ENCODE measurements at regions not wholly inside any gene's neighbourhood (a gene's known extent, or its start where the extent isn't known, plus 50 kb on each side); places are given as distances from the start of the nearest gene placed in this dataset.

- TF ChIP-seq, protein P1, sequence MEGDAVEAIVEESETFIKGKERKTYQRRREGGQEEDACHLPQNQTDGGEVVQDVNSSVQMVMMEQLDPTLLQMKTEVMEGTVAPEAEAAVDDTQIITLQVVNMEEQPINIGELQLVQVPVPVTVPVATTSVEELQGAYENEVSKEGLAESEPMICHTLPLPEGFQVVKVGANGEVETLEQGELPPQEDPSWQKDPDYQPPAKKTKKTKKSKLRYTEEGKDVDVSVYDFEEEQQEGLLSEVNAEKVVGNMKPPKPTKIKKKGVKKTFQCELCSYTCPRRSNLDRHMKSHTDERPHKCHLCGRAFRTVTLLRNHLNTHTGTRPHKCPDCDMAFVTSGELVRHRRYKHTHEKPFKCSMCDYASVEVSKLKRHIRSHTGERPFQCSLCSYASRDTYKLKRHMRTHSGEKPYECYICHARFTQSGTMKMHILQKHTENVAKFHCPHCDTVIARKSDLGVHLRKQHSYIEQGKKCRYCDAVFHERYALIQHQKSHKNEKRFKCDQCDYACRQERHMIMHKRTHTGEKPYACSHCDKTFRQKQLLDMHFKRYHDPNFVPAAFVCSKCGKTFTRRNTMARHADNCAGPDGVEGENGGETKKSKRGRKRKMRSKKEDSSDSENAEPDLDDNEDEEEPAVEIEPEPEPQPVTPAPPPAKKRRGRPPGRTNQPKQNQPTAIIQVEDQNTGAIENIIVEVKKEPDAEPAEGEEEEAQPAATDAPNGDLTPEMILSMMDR (IDR thresholded peaks at IDR 0.05; ENCODE audit: insufficient read depth, low read length) = no peak
- no peak overlapping the region for H3K4me3 ChIP-seq (ENCODE audit: low read depth, low read length)
- no peak for DNase-seq (ENCODE audit: low read depth)
Measured at GRCh38 chr16:65760874-65761273, 605.6 kb upstream of the CDH5 start.

DNA sequence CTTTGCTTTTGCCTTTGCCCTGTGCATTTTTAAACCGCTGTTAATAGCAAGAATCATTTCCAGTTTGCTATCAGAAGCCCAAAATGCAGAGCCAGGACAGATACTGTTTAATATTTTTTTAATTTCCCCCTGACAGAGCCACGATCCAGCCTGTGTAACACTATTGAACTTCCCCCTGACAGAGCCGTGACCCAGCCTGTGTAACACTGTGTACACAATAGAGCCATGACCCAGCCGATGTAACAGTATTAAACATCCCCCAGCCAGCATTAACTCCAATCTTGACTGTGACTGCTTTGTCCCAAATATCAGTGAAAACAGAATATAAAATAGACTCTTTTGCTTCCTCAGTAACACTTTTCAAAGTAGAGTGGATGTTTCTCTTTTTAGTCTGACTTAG is 607.9 kb upstream of the CDH5 start:
- TF ChIP-seq, protein P1 (IDR thresholded peaks at IDR 0.05; ENCODE audit: insufficient read depth, low read length) = no peak
- no peak overlapping the region for H3K4me3 ChIP-seq (ENCODE audit: low read depth, low read length)
- DNase-seq (ENCODE audit: low read depth) = no peak

- peak; percentile 58 for DNase-seq (ENCODE audit: low read depth)
- TF ChIP-seq, protein P1 (IDR thresholded peaks at IDR 0.05; ENCODE audit: insufficient read depth, low read length) = no peak
- H3K4me3 ChIP-seq (ENCODE audit: low read depth, low read length) = no peak overlapping the region
Measured at GRCh38 chr16:65757064-65757463, 609.4 kb upstream of the CDH5 start.

DNA sequence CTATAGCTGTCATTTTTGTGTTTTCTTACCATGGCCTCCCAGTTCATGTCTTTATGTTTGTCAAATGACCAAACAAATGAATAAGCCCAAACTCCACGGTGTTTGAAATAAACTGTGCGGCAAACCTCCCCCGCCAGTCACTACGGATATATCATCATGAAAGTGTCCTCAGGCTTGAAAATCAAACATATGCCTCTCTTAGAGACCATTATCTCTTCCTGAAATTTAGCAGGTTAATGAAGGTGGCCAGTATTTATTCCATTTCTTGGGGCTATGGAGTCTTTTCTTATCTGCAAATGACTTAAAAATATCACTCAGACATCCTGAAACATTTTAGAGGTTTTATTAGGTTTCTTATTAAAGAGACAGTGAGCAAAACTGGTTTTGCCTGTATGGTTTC is 610.3 kb upstream of the CDH5 start:
- no peak overlapping the region for H3K4me3 ChIP-seq (ENCODE audit: low read depth, low read length)
- TF ChIP-seq, protein P1 (IDR thresholded peaks at IDR 0.05; ENCODE audit: insufficient read depth, low read length) = no peak
- DNase-seq (ENCODE audit: low read depth) = no peak

DNA sequence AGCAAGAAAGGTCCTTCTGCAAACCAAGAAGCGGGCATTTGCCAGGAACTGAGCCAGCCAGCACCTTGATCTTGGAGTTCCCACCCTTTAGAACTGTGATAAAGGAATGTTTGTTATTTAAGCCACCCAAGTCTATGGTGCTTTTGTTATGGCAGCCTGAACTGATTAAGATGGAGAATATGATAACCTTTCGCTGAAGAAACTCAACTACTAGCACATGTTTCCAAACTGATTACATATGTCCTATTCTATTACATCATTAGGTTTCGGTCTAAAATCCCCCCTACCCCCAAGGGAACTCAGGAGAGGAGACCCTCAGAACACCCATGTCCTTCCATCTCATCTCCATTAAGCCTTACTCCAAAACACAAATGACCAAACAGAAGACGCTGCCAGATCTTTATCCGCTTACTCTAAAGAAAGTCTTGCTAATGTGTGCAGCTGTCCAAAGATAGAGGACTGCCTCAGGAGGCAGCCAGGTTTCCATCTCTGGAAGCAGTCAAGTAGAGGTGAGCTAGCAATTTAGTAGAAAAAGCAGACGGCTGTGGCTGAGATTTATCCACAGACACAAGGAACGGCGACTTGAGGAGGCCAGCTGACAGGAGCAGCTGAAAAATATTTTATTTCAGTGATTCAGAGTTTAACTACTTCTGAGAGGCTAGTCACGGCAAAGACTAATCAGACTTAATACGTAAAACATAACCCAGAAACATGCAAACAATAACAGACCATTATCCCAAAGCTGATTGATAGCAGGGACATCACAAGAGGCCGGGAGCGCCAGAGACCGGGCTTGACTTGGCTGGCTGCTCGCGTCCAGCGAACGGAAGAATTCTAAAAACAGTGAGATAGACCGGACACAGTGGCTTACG is 611.4 kb upstream of the CDH5 start:
- H3K4me3 ChIP-seq (ENCODE audit: low read depth, low read length) = no peak overlapping the region
- peak; percentile 23 for DNase-seq (ENCODE audit: low read depth)
- TF ChIP-seq, protein P1 (IDR thresholded peaks at IDR 0.05; ENCODE audit: insufficient read depth, low read length) = no peak

DNA sequence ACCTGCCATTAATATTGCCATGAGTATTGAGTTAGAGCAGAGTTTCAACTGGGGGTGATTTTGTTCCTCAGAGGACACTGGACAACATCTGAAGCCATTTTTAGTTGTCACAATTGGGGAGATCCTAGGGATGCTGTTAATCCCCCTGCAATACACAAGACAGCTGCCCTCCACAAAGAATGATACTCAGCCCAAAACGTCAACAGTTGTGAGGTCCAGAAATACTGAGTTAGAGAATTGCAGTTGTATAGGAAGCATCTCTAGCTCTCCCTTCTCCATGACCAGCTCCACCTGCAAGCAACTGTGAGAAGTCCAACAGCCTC is 614.0 kb upstream of the CDH5 start:
- DNase-seq (ENCODE audit: low read depth) = no peak
- no peak overlapping the region for H3K4me3 ChIP-seq (ENCODE audit: low read depth, low read length)
- TF ChIP-seq, protein P1 (IDR thresholded peaks at IDR 0.05; ENCODE audit: insufficient read depth, low read length) = no peak

Data from fibroblast of the aortic adventitia (primary cell).